Bronchial epithelial cell (primary cell): ENCODE measurements at regions not wholly inside any gene's neighbourhood (a gene's known extent, or its start where the extent isn't known, plus 50 kb on each side); places are given as distances from the start of the nearest gene placed in this dataset.

Experiments
- DNase-seq: peaks from one replicate; pipeline ENCODE4 v3.0.0-alpha.2; 2010; ENCODE audit warnings: low read depth
- FAIRE-seq: peaks from 2 replicates; lab custom pipeline; 2011; peaks lifted over from hg19 to GRCh38; lab: Jason Lieb, UNC
- H3K27me3 ChIP-seq: 2 replicates; pipeline ENCODE4 v1.5.1; 2011; ENCODE audit warnings: low read length; ENCODE audit not compliant: control insufficient read depth, insufficient read depth
- H3K36me3 ChIP-seq: 2 replicates; pipeline ENCODE4 v1.5.1; 2011; ENCODE audit warnings: low read length; ENCODE audit not compliant: control insufficient read depth, insufficient read depth
- H3K4me3 ChIP-seq: 2 replicates; pipeline ENCODE4 v1.5.1; 2011; ENCODE audit warnings: mild to moderate bottlenecking, low read depth, low read length, control low read depth
- CTCF ChIP-seq: IDR thresholded peaks from 2 replicates; pipeline ENCODE4 v1.5.1; 2011; ENCODE audit warnings: mild to moderate bottlenecking, moderate library complexity, low read length, control low read depth, inconsistent platforms; ENCODE audit not compliant: insufficient read depth, severe bottlenecking

- no peak for TF ChIP-seq CTCF
- DNase-seq (no peak), FAIRE-seq (no peak)
- H3K27me3 ChIP-seq: peaks cover 3% of the 10 kb centered on the region
- no peaks in the 10 kb centered on the region for H3K36me3 ChIP-seq
- H3K4me3 ChIP-seq: no peak overlapping the region
These were observed 291.9 kb upstream of the N4BP1 start for GRCh38 chr16:48901712-48902374.

- no peak for FAIRE-seq
These were observed 289.5 kb upstream of the N4BP1 start for GRCh38 chr16:48899500-48899899.

GRCh38 chr16:48897698-48898205, 287.8 kb upstream of the N4BP1 start:
- Histone ChIP-seq H3K27me3 (peaks cover under 1% of the 10 kb centered on the region), H3K4me3 (no peak overlapping the region), H3K36me3 (no peaks in the 10 kb centered on the region)
- DNase-seq (no peak), FAIRE-seq (peak; percentile 23)
- no peak for TF ChIP-seq CTCF

More at GRCh38 chr16:48899500-48899899, 289.5 kb upstream of the N4BP1 start:
- no peak for TF ChIP-seq CTCF
- DNase-seq: no peak
- no peak overlapping the region for H3K4me3 ChIP-seq
- peaks cover 3% of the 10 kb centered on the region for H3K27me3 ChIP-seq
- no peaks in the 10 kb centered on the region for H3K36me3 ChIP-seq

GRCh38 chr16:48895142-48895541, 285.2 kb upstream of the N4BP1 start:
- TF ChIP-seq CTCF: no peak

DNA sequence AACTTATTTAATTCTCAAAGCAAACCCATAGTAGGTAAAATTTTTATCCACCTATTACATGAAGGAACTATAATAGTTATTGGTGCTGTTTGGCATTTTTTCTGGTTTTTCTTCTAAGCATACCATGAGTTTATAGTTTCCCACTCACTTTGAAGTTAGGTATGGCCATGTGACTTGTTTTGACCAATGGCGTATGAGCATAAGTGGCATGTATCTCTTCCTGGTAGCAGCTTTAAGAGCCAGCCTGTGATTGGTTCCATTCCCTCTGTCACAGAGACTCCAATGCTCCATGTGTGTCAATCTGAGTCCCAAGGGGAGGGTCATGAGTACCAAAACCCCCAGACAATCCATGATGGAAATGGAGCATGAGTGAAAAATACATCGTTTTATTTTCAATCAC, 282.9 kb upstream of the N4BP1 start:
- no peak for TF ChIP-seq CTCF
- DNase-seq (no peak), FAIRE-seq (no peak)
- no peak overlapping the region for H3K4me3 ChIP-seq
- H3K27me3 ChIP-seq: no peaks in the 10 kb centered on the region
- no peaks in the 10 kb centered on the region for H3K36me3 ChIP-seq

More at GRCh38 chr16:48895142-48895541, 285.2 kb upstream of the N4BP1 start:
- no peaks in the 10 kb centered on the region for H3K27me3 ChIP-seq
- H3K4me3 ChIP-seq: no peak overlapping the region
- no peaks in the 10 kb centered on the region for H3K36me3 ChIP-seq
- DNase-seq: no peak
- no peak for FAIRE-seq
